GM23248 (cell line): ENCODE measurements at regions not wholly inside any gene's neighbourhood (a gene's known extent, or its start where the extent isn't known, plus 50 kb on each side); places are given as distances from the start of the nearest gene placed in this dataset.
A peak's percentile ranks its signal among the peaks of the same experiment; 100 is the strongest.

Source experiments
- DNase-seq: peaks from one replicate; pipeline ENCODE4 v3.0.0-alpha.2; 2015
- H2AFZ ChIP-seq: fragments of 200-600 bp; sonication (generic); 2 replicates; pipeline ENCODE4 v1.6.1; 2016; ENCODE audit warnings: antibody characterized with exemption
- H3F3A ChIP-seq: fragments of 200-600 bp; sonication (generic); 2 replicates; pipeline ENCODE4 v1.6.1; 2016; ENCODE audit warnings: mild to moderate bottlenecking, antibody characterized with exemption, mixed run types; ENCODE audit not compliant: insufficient read depth
- H3K27ac ChIP-seq: fragments of 200-600 bp; sonication (generic); 2 replicates; pipeline ENCODE4 v1.5.1; 2016; ENCODE audit warnings: mild to moderate bottlenecking
- H3K27me3 ChIP-seq: fragments of 200-600 bp; sonication (generic); replicated peaks from 2 replicates; pipeline ENCODE4 v1.6.1; 2016; ENCODE audit warnings: mild to moderate bottlenecking; ENCODE audit not compliant: insufficient read depth
- H3K36me3 ChIP-seq: fragments of 200-600 bp; sonication (generic); 2 replicates; pipeline ENCODE4 v1.6.1; 2016; ENCODE audit warnings: low read depth, mild to moderate bottlenecking
- H3K4me1 ChIP-seq: fragments of 200-600 bp; sonication (generic); 2 replicates; pipeline ENCODE4 v1.6.1; 2016; ENCODE audit warnings: mild to moderate bottlenecking; ENCODE audit not compliant: insufficient read depth
- H3K4me2 ChIP-seq: fragments of 200-600 bp; sonication (generic); one replicate; pipeline ENCODE4 v1.6.1; 2016; ENCODE audit warnings: mild to moderate bottlenecking; ENCODE audit not compliant: unreplicated experiment
- H3K4me3 ChIP-seq: fragments of 200-600 bp; sonication (generic); 2 replicates; pipeline ENCODE4 v1.5.1; 2016; ENCODE audit warnings: mild to moderate bottlenecking
- H3K79me2 ChIP-seq: fragments of 200-600 bp; sonication (generic); 2 replicates; pipeline ENCODE4 v1.6.1; 2016; ENCODE audit warnings: mild to moderate bottlenecking; ENCODE audit not compliant: insufficient read depth
- H3K9ac ChIP-seq: fragments of 200-600 bp; sonication (generic); 2 replicates; pipeline ENCODE4 v1.6.1; 2016; ENCODE audit warnings: mild to moderate bottlenecking
- H3K9me2 ChIP-seq: fragments of 200-600 bp; sonication (generic); 2 replicates; pipeline ENCODE4 v1.6.1; 2016; ENCODE audit warnings: mixed run types, mild to moderate bottlenecking, moderate library complexity; ENCODE audit not compliant: insufficient read depth
- H3K9me3 ChIP-seq: fragments of 200-600 bp; sonication (generic); one replicate; pipeline ENCODE4 v1.6.1; 2017; ENCODE audit warnings: low read depth
- H4K20me1 ChIP-seq: fragments of 200-600 bp; sonication (generic); 2 replicates; pipeline ENCODE4 v1.6.0; 2016; ENCODE audit not compliant: insufficient read depth
- EZH2 ChIP-seq: fragments of 200-600 bp; sonication (generic); IDR thresholded peaks from 2 replicates; pipeline ENCODE4 v1.6.1; 2018; ENCODE audit warnings: antibody characterized with exemption, mild to moderate bottlenecking; ENCODE audit not compliant: insufficient read depth, poor library complexity, severe bottlenecking
- EZH2phosphoT487 ChIP-seq: fragments of 200-600 bp; sonication (generic); IDR thresholded peaks from 2 replicates; pipeline ENCODE4 v1.6.1; 2018; ENCODE audit warnings: antibody characterized with exemption, moderate library complexity, mild to moderate bottlenecking, low read depth; ENCODE audit not compliant: insufficient read depth
- WGBS, 2 experiments: methylation state at CpG; one replicate each; pipeline ENCODE4 v1.1.6; 2015 to 2017; ENCODE audit warnings: low lambda C conversion rate in 2 of 2, low coverage in 1 of 2; ENCODE audit errors: missing lambda C conversion rate in 2 of 2; 5-methylcytosine and 5-hydroxymethylcytosine counted together
- in situ Hi-C: fragments of 300-500 bp; cut with MboI; formaldehyde crosslinking; loops from 2 replicates; pipeline ENCODE4 v1.15.0; 2020

DNA sequence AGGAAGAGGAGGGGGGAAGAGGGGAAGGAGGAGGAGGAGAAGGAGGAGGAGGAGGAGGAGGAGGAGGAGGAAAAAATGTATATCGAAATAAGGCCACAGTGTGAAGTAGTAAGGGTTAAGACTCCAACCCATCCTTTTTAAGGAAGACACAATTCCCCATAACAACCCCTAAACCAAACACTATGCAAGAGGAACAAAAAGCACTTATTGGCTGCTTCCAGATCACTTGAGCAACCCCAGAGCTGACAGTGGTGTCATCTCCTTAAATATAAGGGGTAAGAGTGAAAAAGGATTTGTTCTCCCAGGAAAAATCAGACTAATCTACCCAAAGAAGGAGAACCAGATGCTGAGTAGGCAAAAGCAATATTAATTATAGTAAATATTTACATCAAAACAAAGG is 169.1 kb upstream of the SASH1 start:
- Histone ChIP-seq H3K9me3 (no peaks in the 10 kb centered on the region), H3K4me1 (no peaks in the 10 kb centered on the region), H3F3A (no peaks in the 10 kb centered on the region), H2AFZ (no peak overlapping the region), H3K27ac (no peak overlapping the region), H3K4me3 (no peak overlapping the region), H3K9ac (no peak overlapping the region), H3K9me2 (no peaks in the 10 kb centered on the region), H3K36me3 (no peaks in the 10 kb centered on the region), H4K20me1 (no peaks in the 10 kb centered on the region), H3K27me3 (no peaks in the 10 kb centered on the region), H3K4me2 (no peak overlapping the region), H3K79me2 (no peaks in the 10 kb centered on the region)
- no peak for TF ChIP-seq EZH2
- no peak for TF ChIP-seq EZH2phosphoT487
- DNase-seq = no peak
- in situ Hi-C loops = loop anchor here (25.0 kb wide), 1 partner anchor 1311 kb away; no protein-coding TSS in a partner anchor
- WGBS, 2 experiments = 100% methylated on average over 1 of the region's 1 CpG; no CpG with 5 or more reads in 1 of the 2 experiments

- TF ChIP-seq EZH2 (no peak), EZH2phosphoT487 (no peak)
- Histone ChIP-seq H3K79me2 (no peaks in the 10 kb centered on the region), H3K9ac (no peak overlapping the region), H3K9me3 (no peaks in the 10 kb centered on the region), H3K4me1 (no peaks in the 10 kb centered on the region), H4K20me1 (no peaks in the 10 kb centered on the region), H3K27ac (no peak overlapping the region), H3F3A (no peaks in the 10 kb centered on the region), H3K4me2 (no peak overlapping the region), H3K4me3 (no peak overlapping the region), H2AFZ (no peak overlapping the region), H3K36me3 (no peaks in the 10 kb centered on the region), H3K9me2 (no peaks in the 10 kb centered on the region), H3K27me3 (no peaks in the 10 kb centered on the region)
- 51 to 54% methylated on average over 8 of the region's 8 CpGs for whole genome bisulfite sequencing, 2 experiments
- DNase-seq = peak; percentile 17
- in situ Hi-C loops = no loop called here
Measured at GRCh38 chr6:148175550-148176188, 167.0 kb upstream of the SASH1 start.

- DNase-seq = peak; percentile 73
- Histone ChIP-seq H3K36me3 (no peaks in the 10 kb centered on the region), H3K27ac (no peak overlapping the region), H3K9me3 (no peaks in the 10 kb centered on the region), H3K4me2 (no peak overlapping the region), H4K20me1 (no peaks in the 10 kb centered on the region), H3K27me3 (no peaks in the 10 kb centered on the region), H3K9me2 (no peaks in the 10 kb centered on the region), H3K9ac (no peak overlapping the region), H3K4me1 (no peaks in the 10 kb centered on the region), H2AFZ (no peak overlapping the region; the same call in 1 of the 2 replicates), H3K4me3 (no peak overlapping the region), H3K79me2 (no peaks in the 10 kb centered on the region), H3F3A (no peaks in the 10 kb centered on the region)
- in situ Hi-C loops = no loop called here
- TF ChIP-seq EZH2 = no peak
- no peak for TF ChIP-seq EZH2phosphoT487
- WGBS, 2 experiments = 64 to 68% methylated on average over 10 of the region's 10 CpGs
Measured at GRCh38 chr6:148177589-148178233, 164.9 kb upstream of the SASH1 start.

DNA sequence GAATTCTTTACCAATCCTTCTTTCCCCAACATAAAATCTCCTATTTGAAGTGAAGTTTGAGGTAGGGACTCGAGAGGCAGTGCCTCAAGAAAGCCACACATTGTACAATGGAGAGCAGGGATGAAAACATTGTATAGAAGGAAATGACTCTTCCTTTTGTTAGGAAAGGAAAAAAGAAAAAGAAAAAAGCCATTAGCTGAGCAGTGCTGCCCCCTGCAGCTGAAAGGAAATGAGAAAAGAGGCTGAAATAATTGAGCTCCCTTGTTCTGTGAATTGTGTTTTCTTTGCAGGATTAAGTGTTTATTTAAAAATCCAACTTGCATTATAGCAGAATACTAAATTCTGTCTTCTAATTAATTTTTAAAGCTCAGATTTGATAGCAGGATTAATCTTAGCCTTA is 162.9 kb upstream of the SASH1 start:
- TF ChIP-seq EZH2 (no peak), EZH2phosphoT487 (no peak)
- Histone ChIP-seq H3K79me2 (no peaks in the 10 kb centered on the region), H3K4me1 (no peaks in the 10 kb centered on the region), H3F3A (no peaks in the 10 kb centered on the region), H3K27me3 (no peaks in the 10 kb centered on the region), H2AFZ (no peak overlapping the region), H3K4me2 (no peak overlapping the region), H3K9me2 (no peaks in the 10 kb centered on the region), H3K9ac (no peak overlapping the region), H3K4me3 (no peak overlapping the region), H3K9me3 (no peaks in the 10 kb centered on the region), H3K27ac (no peak overlapping the region), H4K20me1 (no peaks in the 10 kb centered on the region), H3K36me3 (no peaks in the 10 kb centered on the region)
- 50 to 59% methylated on average over 1 of the region's 1 CpG for WGBS, 2 experiments
- DNase-seq = peak; percentile 69
- in situ Hi-C loops = loop anchor here (10.0 kb wide), 1 partner anchor 275 kb away; no protein-coding TSS in a partner anchor
